Astrocyte of the hippocampus (primary cell): ENCODE measurements at regions not wholly inside any gene's neighbourhood (a gene's known extent, or its start where the extent isn't known, plus 50 kb on each side); places are given as distances from the start of the nearest gene placed in this dataset.
A peak's percentile ranks its signal among the peaks of the same experiment; 100 is the strongest.
"Not testable (repeated sequence)": the region's sequence is repeated elsewhere in the genome, so short reads cannot be mapped to it uniquely, and the experiment has no call there.

Experiments used
- DNase-seq: peaks from one replicate; pipeline ENCODE4 v3.0.0; 2011; ENCODE audit warnings: low read depth, low spot score

DNA sequence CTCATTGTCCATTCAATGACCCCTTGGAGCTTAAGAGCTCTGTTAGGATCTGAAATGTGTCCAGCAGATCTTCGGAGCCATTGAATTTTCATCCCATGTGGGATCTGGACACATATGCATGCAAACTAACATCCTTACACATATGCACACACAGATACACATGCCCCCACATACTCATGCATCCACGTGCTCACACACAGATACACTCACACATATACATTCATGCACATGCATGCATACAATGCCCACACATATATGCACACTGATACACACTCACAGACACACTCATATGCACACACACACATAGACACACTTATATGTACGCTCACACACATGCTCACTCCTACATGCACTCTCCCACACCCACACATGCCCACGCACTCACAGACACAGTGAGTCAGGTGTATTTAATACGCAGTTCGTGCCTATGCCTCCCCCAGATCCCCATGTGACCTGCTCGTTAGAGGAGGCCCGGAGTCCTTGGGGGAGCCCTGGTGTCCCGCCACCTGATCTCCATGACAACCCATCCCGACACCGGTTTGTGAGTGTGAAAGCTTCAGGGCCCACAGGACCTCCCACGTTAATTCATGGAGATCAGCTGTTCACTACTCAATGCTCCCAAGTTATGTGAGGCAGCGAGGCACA lies 121.9 kb upstream of the SULF2 start:
- no peak for DNase-seq

DNA sequence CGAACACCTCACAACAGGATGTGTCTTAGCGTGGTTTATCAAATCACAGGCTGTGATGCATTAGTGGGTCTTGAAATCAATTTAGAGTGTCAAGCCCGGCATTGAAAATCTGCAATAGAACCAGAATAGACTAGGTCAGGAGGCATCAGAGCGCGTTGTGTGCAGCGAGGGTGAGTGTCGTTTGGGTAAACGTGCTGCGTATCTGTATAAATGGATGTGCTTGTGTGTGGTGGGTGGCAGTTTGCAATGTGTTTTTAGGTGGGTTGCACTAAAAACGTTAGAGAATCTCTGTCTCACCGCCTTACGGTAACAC lies 121.0 kb upstream of the SULF2 start:
- DNase-seq: no peak

DNA sequence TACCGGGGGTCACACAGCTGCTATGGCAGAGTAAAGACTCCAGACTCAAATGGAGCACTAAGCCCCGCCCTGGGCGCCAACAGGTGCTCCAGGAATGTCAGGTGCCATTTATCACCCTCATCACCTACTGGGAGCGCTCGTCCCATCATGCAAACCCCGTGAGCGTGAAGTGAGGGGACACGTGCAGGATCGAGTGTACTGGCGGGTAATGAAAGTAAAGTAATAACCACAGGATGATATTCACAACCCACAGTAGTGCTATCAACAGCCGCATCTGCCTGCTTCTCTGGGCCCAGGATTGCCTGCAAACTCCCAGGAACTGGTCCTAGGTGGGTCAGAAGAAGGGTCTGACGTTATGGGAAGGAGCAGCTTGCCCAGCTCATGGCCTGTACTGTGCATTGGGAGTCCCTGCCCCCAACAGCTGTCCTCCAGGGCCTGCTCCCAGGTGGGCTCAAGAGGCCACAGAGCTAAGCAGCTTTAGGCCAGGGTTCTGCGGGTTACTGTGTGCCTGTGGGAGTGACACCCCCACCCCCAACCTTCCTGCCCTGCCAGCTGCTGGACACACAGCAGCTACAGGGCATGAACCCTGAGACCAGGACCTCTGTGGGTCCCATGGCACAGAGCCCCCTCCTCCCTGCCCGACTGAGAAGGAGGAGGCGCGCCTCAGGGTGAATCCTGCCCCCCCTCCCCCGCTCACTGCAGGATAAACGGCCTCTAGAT lies 120.5 kb upstream of the SULF2 start:
- DNase-seq: no peak

DNA sequence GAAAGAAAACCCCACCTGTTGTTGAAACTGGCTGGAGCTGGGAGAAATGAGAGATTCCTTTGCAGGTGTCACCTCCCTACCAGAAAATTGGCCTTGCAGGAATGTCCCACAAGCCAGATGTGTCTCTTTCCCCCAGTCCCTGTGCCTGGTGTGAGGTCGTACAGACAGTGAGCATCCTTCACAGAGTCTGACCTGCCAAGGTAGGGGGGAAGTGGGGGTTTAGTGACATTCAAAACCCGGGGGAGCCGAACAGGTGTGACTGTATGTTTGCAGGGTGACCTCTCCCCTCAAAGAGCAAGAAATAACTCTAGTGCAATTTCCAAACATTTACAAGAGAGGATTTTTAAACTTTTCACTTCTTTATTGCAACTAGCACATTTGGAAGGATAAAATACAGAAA lies 117.7 kb upstream of the SULF2 start:
- not testable (repeated sequence) for DNase-seq

DNA sequence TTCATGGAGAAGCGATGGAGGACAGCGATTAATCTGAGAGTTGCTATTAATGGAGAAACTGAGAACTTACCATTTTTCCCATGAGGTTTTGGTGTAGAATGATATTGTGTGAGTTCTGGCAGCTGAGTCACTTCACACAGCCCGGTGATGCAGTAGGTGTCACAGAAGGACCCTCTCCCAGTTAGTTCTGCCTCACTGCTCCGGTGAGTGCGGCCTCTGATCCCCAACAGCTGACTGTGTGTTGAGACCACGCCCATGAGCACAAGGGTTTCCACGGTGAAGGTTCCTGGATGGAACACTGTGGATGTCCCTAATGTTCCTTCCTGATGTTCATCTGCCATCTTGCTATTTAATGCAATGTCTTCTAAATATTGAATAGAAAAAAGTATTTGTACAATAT lies 114.0 kb upstream of the SULF2 start:
- not testable (repeated sequence) for DNase-seq

DNA sequence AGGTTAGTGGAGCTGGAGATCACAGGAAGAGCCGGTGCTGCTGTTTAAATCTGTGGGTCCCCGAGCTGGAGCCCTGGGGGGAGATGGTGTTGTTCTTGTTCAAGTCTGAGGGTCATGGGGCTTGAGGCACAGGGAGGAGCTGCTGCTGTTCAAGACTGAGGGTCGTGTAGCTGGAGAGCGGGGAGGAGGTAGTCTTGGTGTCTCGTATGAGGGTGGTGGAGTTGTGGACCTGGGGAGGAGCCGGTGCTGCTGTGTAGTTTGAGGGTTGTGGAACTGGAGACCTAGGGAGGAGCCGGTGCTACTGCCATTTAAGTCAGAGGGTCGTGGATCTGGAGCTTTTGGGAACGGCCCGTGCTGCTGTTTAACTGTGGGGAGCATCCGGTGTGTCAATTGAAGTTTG lies 112.2 kb upstream of the SULF2 start:
- DNase-seq: no peak

DNA sequence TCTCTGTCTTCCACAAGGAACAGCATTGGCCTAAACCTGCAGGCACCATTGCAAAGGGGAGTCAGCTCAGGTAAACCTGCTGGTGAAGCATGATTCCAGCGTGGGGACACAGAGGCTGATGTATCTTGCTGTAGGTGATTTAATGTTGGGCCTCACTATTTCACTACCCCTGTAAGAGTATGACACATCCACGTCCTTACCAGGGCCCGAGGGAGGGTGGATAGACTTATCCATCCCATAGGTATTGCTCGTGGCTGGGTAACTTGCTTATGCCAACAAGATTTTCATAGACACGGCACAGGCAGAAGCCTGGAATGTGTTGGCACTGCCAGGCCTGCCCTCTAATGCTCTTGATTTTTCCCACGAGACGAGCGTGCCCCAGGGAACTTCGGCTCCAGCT lies 107.4 kb upstream of the SULF2 start:
- not testable (repeated sequence) for DNase-seq

DNA sequence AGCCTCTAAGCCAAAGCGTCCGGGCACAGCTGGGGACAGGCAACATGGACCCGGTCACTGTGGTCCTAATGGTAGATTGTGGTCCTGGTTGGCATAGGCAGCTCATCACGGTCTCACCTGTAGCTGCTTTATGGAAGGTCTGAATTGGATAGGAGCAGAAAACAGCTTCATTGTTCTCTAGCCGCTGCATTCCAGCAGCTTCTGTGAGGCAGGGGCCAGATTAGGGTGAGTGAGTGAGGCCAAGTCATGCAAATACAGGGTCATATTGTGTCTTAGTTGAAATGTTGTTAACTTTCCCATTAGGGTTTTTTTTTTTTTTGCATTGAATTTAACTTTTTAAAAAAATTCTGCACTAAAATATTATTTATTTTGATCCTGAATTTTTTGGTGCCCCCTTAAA lies 105.4 kb upstream of the SULF2 start:
- not testable (repeated sequence) for DNase-seq

DNA sequence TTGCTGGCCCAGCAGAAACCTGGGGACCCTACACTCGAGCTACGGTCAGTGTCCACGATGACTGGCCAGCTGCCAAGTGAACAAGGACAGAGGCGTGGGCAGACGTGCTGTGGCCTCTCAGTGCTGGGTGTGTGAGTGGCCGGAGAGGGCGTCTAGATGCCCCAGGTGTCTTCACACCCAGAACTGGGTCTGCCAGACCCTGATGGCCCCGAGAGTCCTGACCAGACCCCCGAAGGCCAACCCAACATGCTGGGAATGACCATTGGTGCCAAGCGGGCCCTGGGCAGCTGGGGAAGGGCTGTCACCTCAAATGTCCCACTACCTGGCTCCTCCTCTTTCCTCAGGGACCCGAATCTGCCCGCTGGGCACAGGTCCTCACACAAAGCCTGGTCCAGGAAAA lies 104.5 kb upstream of the SULF2 start:
- DNase-seq: not testable (repeated sequence)

DNA sequence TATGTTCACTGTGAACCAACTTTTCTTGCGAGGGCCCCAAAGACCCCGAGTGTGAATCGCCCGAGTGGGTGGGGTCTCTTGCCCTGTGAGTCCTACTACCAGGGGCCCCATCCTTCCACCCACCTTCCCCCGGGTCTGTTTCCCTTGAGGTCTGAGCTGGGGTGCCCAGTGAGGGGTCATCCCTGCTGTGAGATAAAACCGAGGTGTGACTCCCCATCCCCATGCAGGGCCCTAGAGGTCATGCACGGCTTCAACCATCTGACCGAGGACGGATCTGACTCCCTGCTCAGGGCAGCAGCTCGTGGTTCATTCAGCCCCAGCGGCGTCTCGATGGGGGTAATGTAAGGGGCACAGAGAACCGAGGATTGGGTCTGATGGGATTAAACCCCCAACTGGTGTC lies 103.1 kb upstream of the SULF2 start:
- no peak for DNase-seq

DNA sequence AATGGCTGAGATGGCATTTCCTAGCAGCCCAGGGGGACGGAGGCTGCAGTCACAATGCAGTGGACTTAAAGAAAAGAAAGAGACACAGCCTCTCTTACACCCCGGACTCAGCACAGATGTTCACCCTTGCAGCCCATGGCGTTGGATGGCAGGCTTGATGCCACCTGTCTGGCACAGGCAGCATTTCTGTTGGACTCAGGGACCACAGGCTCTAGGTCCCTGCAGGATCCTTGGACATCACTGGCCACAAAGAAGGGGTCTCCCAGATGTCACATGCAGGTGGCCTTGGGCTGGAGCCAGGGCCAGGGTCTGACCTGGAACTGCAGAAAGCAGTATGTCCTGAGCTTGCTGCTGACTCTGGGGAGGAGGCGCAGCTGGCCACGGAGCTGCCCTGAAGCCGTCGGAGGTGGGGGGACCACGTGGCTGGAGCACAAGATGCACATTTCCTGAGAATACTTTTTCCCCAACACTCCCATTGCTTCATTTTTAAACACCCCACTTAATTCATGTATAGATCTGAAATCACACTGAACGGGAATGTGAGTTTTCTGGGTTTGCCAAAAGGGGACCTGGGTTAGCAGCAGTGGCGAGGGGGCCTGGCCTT lies 102.3 kb upstream of the SULF2 start:
- no peak for DNase-seq

DNA sequence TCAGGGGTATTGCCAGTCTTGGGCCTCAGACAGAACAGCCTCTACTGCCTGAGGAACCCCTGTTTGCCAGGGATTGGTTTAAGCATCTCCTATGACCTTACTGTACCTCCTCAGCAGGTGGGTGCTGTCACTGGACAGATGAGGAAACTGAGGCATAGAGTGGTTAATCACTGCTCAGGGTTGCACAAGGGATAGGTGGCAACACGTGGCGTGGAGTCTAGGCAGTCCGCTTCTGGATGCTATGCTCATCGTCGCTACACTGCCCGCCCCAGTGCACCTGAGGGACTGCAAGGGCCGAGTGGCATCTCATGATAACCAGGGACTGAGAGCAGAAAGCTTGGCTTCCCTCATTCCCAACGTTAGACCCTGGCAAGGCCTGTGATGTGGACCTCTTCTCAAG lies 101.8 kb upstream of the SULF2 start:
- DNase-seq: no peak

DNA sequence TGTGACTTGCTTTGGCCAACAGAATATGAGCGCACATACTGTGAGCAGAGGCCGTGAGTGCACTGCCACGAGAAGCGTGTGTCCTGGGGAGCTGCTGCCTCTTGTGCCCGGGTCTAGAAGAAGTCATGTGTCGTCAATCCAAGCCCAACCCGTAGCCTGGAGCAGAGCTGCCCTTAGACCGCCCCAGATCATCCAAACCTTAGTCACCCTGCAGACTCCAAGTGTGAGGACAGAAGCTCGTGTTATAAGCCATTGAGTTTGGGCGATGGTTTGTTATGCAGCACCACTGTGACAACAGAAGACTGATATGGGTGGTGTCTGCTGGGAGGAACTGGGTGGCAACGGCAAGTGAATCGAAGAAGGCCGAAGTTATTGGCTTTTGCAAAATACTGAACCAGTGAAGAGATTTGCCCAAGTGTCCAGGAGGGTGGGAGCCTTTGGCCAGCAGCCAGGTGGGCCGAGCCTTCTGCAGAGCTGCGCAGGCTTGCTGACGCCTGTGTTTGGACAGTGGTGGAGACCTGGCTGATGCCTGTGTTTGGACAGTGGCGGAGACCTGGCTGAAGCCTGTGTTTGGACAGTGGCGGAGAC lies 101.3 kb upstream of the SULF2 start:
- DNase-seq: no peak

DNA sequence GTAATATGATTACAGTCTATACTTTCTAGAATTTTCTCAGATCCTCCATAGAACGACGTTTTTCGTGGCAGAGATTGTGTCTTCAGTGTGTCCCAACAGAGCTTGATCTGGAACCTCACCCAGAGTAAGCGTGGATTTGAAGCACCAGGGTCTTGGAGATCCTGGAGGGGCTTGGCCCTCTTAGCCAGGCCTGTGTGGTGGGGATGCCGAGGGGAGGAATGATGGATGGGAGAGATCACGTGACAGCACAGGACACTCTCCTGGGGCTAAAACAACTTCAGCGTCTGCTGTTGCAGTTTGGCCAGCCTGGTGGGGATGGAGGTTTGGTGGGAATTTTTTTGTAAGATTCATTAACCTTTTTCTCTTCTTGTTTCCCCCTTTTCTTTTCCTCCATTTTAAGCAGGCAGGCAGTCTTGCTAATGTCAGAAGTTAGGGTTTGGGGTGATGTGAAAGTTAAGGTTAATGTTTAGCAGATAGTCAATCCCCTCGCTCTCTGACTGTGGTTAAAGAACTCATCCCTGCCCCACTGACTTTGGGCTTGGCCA lies 100.7 kb upstream of the SULF2 start:
- no peak for DNase-seq

DNA sequence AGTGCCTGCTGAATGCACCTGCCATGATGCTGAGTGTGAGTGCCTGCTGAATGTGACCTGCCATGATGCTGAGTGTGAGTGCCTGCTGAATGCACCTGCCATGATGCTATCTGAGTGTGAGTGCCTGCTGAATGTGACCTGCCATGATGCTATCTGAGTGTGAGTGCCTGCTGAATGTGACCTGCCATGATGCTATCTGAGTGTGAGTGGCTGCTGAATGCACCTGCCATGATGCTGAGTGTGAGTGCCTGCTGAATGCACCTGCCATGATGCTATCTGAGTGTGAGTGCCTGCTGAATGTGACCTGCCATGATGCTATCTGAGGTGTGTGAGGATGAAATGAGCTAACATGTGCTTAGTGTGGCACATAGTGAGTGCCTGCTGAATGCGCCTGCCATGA lies 98.7 kb upstream of the SULF2 start:
- DNase-seq: not testable (repeated sequence)

DNA sequence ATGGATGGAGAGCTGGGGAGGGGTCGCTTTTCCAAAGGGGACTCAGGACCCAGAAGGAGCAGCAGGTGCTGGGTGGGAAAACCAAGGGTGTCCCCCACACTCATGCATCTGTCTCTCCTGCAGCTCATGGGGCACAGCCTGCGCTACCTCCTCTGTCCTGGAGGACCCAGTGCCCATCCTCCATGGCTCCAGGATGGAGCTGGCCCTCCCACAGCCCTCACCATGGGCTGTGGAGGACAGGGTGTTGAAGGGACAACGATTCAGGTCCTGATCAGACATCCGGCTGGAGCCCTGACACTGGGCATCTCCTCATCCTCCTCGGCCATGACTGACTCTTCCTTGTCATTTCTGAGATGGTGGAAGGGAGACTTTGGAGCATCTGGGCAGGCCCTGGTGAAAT lies 97.9 kb upstream of the SULF2 start:
- no peak for DNase-seq

DNA sequence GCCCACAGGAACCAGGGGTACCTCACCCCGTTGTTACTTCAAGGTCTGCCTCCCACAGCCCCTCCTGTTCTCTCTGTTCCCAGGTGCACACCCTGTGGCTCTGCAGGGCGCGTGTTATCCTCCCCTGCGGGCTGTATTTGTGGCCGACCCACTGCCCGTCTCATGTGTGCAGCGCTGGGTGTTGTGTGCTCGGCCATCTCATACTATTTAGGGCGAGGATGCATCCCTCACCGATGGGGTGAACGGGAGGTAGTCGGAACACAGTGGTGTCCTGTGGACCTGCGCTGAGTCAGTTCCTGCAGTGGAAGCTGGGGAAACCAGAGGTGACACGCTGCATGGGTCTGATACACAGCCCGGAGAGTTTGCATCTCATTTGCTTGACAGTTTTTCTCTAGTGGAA lies 94.5 kb upstream of the SULF2 start:
- DNase-seq: no peak

DNA sequence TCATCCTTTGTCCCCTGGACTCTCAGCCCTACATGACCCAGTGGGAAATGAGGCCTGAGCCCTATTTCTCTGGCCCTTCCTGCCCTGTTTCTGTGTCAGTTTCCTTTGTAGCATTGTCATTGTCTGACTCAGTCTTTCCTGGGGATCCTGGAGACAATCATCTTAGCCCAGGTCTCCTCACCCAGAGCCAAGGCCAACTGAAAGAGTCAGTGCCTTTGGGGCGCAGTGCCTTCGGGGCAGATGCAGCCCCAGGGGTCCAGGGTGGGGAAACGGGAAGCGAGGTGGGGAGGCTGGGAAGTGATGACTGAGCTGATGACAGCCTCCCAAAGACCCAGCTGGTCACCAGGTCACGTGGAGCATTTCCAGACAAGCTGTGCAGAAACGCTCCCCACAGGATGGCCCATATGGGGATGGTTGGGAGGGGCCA lies 93.3 kb upstream of the SULF2 start:
- DNase-seq: no peak

DNA sequence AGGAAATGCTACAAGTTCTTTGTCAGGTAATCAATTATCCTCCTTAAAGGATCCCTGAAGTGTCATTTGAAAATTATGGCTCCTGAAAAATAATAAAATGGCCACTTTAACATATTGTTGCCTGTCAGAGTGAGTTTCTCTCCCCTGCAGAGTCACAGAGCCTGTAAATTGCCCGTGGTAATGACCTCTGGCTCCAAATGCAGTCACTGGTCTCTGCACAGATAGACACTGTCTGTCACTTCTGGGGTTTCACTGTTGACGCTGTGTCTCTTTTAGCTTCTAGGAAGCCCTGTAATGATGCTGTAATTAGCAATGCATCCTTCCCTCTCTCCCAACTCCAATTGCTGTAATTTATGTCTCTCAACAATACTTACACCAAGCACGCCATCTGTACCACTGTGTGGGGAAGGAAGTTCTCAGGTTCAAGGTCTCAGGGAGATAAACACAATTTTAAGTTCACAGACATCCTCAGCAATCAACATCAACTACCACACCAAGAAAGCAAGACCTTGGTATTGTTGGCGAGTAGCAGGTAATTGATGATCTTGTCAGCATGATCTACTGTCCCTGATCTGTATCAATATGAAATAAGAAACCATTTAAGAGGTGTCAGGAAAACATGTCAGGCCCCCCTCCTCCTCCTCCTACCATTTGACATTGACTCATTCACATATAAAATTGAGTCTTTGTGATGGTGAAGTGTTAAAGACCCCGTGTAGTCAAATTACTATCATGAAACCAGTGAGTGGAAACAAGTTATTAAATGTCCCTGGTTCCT lies 91.2 kb upstream of the SULF2 start:
- no peak for DNase-seq

DNA sequence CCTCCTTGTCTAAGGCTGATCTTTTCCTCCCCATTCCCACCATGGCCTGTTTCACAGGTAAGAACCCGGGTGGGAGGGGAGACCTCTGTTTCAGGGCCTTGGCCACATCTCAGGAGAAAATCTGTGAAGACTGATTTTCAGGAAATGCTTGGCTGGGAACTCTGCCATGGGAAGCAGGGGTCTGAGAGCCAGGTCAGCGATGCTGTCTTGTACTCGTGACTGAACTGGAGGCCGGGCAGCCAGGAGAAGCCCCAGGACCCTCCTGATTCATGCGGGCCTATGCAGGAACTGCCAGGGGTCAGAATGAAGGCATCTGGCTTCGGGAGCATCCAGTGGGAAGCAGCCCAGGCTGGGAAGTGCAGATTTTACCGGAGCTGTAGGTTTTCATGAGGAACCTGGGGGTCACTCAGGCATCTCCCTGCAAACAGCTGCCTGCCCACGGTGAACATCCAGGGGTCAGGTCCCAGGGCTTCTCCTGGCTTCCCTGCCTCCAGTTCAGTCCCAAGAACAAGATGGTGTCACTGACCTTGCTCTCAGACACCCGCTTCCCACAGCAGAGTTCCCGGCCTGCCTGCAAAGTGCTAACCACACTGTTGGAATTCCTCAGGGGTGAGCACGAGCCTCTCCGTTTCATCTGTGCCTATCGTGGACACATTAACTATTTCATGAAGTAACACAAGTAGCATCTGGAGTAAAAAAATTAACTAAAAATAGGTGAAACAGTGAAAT lies 90.2 kb upstream of the SULF2 start:
- peak; percentile 76 for DNase-seq

DNA sequence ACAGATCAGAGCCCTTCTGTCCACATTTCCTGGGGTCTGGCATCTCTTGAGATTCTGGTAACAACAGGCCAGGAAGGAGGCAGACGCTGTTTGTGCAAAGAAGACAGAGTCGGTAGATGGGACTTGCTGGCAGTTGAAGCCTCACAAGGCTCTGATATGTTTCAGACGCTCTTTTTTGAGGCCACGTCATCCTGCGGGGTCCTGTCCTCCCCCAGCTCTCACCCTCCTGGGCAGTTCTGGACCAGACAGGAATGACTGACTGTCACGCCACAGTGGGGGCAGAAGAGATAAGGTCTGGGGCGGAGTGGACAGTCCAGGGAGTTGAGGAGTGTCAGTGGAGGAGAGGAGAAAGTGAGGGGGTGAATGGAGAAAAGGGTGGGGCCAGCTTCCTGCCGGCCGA lies 87.1 kb upstream of the SULF2 start:
- DNase-seq: peak; percentile 11
